ENCODE measurements at regions not wholly inside any gene's neighbourhood (a gene's known extent, or its start where the extent isn't known, plus 50 kb on each side); places are given as distances from the start of the nearest gene placed in this dataset.

DNA sequence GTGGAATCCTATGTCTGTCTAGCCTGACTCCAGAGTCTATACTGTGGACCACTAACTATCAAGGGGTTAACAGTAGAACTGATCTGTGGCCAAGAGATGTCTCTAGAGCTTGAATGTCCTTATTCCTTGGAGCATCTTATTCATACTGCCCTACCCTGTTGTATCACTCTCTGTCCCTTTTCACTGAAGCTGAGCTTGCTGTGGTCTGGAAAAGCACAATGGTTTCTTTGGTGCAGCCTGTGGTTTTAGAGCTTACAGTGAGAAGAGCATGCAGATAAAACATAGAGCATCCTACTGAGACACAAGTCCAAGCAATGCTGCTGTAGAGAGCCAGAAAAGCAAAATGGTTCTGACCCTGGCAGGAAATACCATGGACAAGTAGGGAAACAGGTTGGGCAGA, 367.0 kb upstream of the ATP2B1 start:
- TF ChIP-seq, protein P1, sequence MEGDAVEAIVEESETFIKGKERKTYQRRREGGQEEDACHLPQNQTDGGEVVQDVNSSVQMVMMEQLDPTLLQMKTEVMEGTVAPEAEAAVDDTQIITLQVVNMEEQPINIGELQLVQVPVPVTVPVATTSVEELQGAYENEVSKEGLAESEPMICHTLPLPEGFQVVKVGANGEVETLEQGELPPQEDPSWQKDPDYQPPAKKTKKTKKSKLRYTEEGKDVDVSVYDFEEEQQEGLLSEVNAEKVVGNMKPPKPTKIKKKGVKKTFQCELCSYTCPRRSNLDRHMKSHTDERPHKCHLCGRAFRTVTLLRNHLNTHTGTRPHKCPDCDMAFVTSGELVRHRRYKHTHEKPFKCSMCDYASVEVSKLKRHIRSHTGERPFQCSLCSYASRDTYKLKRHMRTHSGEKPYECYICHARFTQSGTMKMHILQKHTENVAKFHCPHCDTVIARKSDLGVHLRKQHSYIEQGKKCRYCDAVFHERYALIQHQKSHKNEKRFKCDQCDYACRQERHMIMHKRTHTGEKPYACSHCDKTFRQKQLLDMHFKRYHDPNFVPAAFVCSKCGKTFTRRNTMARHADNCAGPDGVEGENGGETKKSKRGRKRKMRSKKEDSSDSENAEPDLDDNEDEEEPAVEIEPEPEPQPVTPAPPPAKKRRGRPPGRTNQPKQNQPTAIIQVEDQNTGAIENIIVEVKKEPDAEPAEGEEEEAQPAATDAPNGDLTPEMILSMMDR (IDR thresholded peaks at IDR 0.05; ENCODE audit: insufficient read depth, low read depth, low read length): no peak
- no peak for TF ChIP-seq EZH2 (IDR thresholded peaks at IDR 0.05; ENCODE audit: insufficient read depth, low read length)
